Liver (tissue), 3 donors: ENCODE measurements at regions not wholly inside any gene's neighbourhood (a gene's known extent, or its start where the extent isn't known, plus 50 kb on each side); places are given as distances from the start of the nearest gene placed in this dataset.

Source experiments
- ATF3 ChIP-seq: IDR thresholded peaks from 2 replicates; pipeline ENCODE4 v1.6.1; 2016; ENCODE audit warnings: antibody characterized with exemption
- CTCF ChIP-seq: fragments of 150-350 bp; IDR thresholded peaks from 2 replicates; pipeline ENCODE4 v1.5.1; 2017; ENCODE audit warnings: improper control_type of control experiment, low read depth, low read length; ENCODE audit not compliant: missing input control
- RXRA ChIP-seq, 2 donors: IDR thresholded peaks; 2 replicates each; pipeline ENCODE4 v1.6.1; 2017 to 2018; ENCODE audit warnings: antibody characterized with exemption in 2 of 2, mild to moderate bottlenecking in 1 of 2
- TAF1 ChIP-seq: conservative IDR thresholded peaks from 2 replicates; pipeline ENCODE4 v1.6.1; 2016; ENCODE audit warnings: antibody characterized with exemption, mild to moderate bottlenecking
- donor health status: healthy.
- donor health status: healthy.

- no peak for TF ChIP-seq ATF3
- TF ChIP-seq RXRA (IDR thresholded peaks at IDR 0.05), result no peak
- TF ChIP-seq CTCF, result no peak
- no peak for TF ChIP-seq TAF1
These were observed 461.0 kb downstream of the FOXG1 start for GRCh38 chr14:29227631-29228030.
